C4-2B (cell line): ENCODE measurements at regions not wholly inside any gene's neighbourhood (a gene's known extent, or its start where the extent isn't known, plus 50 kb on each side); places are given as distances from the start of the nearest gene placed in this dataset.

ENCODE experiments used
- CTCF ChIP-seq: fragments of 450-650 bp; conservative IDR thresholded peaks from 2 replicates; pipeline ENCODE4 v1.5.1; 2017; ENCODE audit warnings: mild to moderate bottlenecking
- ZFX ChIP-seq: fragments of 450-650 bp; IDR thresholded peaks from 2 replicates; pipeline ENCODE4 v1.6.1; 2017

DNA sequence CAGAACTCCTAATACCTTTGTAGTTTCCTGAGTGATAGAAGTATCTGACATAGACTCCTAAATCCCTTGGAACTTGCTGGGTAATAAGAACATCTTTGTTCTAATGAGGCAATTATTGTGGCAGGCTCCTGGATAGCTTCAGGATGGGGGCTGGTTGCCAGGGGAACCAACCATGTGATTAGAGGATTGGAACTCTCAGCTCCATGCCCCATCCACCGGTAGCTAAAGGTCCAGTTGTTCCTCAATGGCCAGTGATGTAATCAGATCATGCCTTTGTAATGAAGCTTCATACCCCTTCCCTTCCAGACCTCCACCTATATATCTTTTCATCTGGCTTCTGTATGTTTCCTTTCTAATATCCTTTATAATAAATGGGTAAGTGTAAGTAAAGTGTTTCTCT lies 221.2 kb upstream of the ALCAM start:
- no peak for TF ChIP-seq CTCF
- TF ChIP-seq ZFX, result no peak
